ENCODE measurements at regions not wholly inside any gene's neighbourhood (a gene's known extent, or its start where the extent isn't known, plus 50 kb on each side); places are given as distances from the start of the nearest gene placed in this dataset.
"Not testable (repeated sequence)": the region's sequence is repeated elsewhere in the genome, so short reads cannot be mapped to it uniquely, and the experiment has no call there.

GRCh38 chr7:10474048-10474447, 499.6 kb upstream of the PHF14 start:
- Histone ChIP-seq H3K9me3 (ENCODE audit: control insufficient read depth, low read length) (no peaks in the 10 kb centered on the region), H3K4me2 (ENCODE audit: low read length) (no peak overlapping the region), H3K27ac (no peak overlapping the region), H3K36me3 (ENCODE audit: control insufficient read depth, insufficient read depth, low read length) (no peaks in the 10 kb centered on the region), H3K4me1 (no peaks in the 10 kb centered on the region), H3K4me3 (ENCODE audit: low read depth, low read length) (no peak overlapping the region), H3K9ac (no peak overlapping the region), H3K79me2 (no peaks in the 10 kb centered on the region), H2AFZ (no peak overlapping the region), H3K27me3 (ENCODE audit: control insufficient read depth, insufficient read depth, low read length) (no peaks in the 10 kb centered on the region)
- no peak for TF ChIP-seq CTCF (IDR thresholded peaks at IDR 0.05)

- H3K4me1 ChIP-seq = no peaks in the 10 kb centered on the region
- no peaks in the 10 kb centered on the region for H3K9me3 ChIP-seq (ENCODE audit: control insufficient read depth, low read length)
- H3K4me3 ChIP-seq (ENCODE audit: low read depth, low read length) = no peak overlapping the region
- no peak overlapping the region for H3K9ac ChIP-seq
- H3K27me3 ChIP-seq (ENCODE audit: control insufficient read depth, insufficient read depth, low read length) = no peaks in the 10 kb centered on the region
- no peak overlapping the region for H2AFZ ChIP-seq
- H3K36me3 ChIP-seq (ENCODE audit: control insufficient read depth, insufficient read depth, low read length) = no peaks in the 10 kb centered on the region
- TF ChIP-seq CTCF (IDR thresholded peaks at IDR 0.05) = no peak
- H3K79me2 ChIP-seq = no peaks in the 10 kb centered on the region
- H3K27ac ChIP-seq = no peak overlapping the region
- H3K4me2 ChIP-seq (ENCODE audit: low read length) = no peak overlapping the region
Measured at GRCh38 chr7:10475940-10476641, 497.6 kb upstream of the PHF14 start.

GRCh38 chr7:10476642-10477041, 497.0 kb upstream of the PHF14 start:
- no peaks in the 10 kb centered on the region for H3K4me1 ChIP-seq
- no peaks in the 10 kb centered on the region for H3K27me3 ChIP-seq (ENCODE audit: control insufficient read depth, insufficient read depth, low read length)
- no peaks in the 10 kb centered on the region for H3K36me3 ChIP-seq (ENCODE audit: control insufficient read depth, insufficient read depth, low read length)
- no peaks in the 10 kb centered on the region for H3K9me3 ChIP-seq (ENCODE audit: control insufficient read depth, low read length)
- H3K79me2 ChIP-seq = no peaks in the 10 kb centered on the region
- no peak overlapping the region for H3K4me3 ChIP-seq (ENCODE audit: low read depth, low read length)
- no peak overlapping the region for H2AFZ ChIP-seq
- no peak for TF ChIP-seq CTCF (IDR thresholded peaks at IDR 0.05)
- H3K4me2 ChIP-seq (ENCODE audit: low read length) = no peak overlapping the region
- no peak overlapping the region for H3K9ac ChIP-seq
- no peak overlapping the region for H3K27ac ChIP-seq

- Histone ChIP-seq H3K79me2 (no peaks in the 10 kb centered on the region), H3K4me3 (ENCODE audit: low read depth, low read length) (no peak overlapping the region), H3K4me2 (ENCODE audit: low read length) (no peak overlapping the region), H3K27ac (no peak overlapping the region), H3K4me1 (no peaks in the 10 kb centered on the region), H3K9me3 (ENCODE audit: control insufficient read depth, low read length) (no peaks in the 10 kb centered on the region), H3K9ac (no peak overlapping the region), H3K36me3 (ENCODE audit: control insufficient read depth, insufficient read depth, low read length) (no peaks in the 10 kb centered on the region), H3K27me3 (ENCODE audit: control insufficient read depth, insufficient read depth, low read length) (no peaks in the 10 kb centered on the region), H2AFZ (no peak overlapping the region)
- no peak for TF ChIP-seq CTCF (IDR thresholded peaks at IDR 0.05)
Measured at GRCh38 chr7:10483671-10484070, 490.0 kb upstream of the PHF14 start.

GRCh38 chr7:10484767-10485166, 488.9 kb upstream of the PHF14 start:
- H3K36me3 ChIP-seq (ENCODE audit: control insufficient read depth, insufficient read depth, low read length) = no peaks in the 10 kb centered on the region
- no peaks in the 10 kb centered on the region for H3K9me3 ChIP-seq (ENCODE audit: control insufficient read depth, low read length)
- H3K4me1 ChIP-seq = no peaks in the 10 kb centered on the region
- no peak overlapping the region for H2AFZ ChIP-seq
- no peaks in the 10 kb centered on the region for H3K79me2 ChIP-seq
- no peak overlapping the region for H3K27ac ChIP-seq
- no peak for TF ChIP-seq CTCF (IDR thresholded peaks at IDR 0.05)
- H3K4me2 ChIP-seq (ENCODE audit: low read length) = no peak overlapping the region
- H3K27me3 ChIP-seq (ENCODE audit: control insufficient read depth, insufficient read depth, low read length) = no peaks in the 10 kb centered on the region
- H3K9ac ChIP-seq = no peak overlapping the region
- no peak overlapping the region for H3K4me3 ChIP-seq (ENCODE audit: low read depth, low read length)

GRCh38 chr7:10501206-10501884, 472.3 kb upstream of the PHF14 start:
- not testable (repeated sequence) for H3K9me3 ChIP-seq (ENCODE audit: control insufficient read depth, low read length); H3K4me2 ChIP-seq (ENCODE audit: low read length); H3K79me2 ChIP-seq; H3K36me3 ChIP-seq (ENCODE audit: control insufficient read depth, insufficient read depth, low read length); H3K4me3 ChIP-seq (ENCODE audit: low read depth, low read length); H3K4me1 ChIP-seq; H3K27ac ChIP-seq; H3K27me3 ChIP-seq (ENCODE audit: control insufficient read depth, insufficient read depth, low read length); H3K9ac ChIP-seq; H2AFZ ChIP-seq

Measured in parathyroid adenoma (tissue), 2 donors.